ENCODE measurements at regions not wholly inside any gene's neighbourhood (a gene's known extent, or its start where the extent isn't known, plus 50 kb on each side); places are given as distances from the start of the nearest gene placed in this dataset.

DNA sequence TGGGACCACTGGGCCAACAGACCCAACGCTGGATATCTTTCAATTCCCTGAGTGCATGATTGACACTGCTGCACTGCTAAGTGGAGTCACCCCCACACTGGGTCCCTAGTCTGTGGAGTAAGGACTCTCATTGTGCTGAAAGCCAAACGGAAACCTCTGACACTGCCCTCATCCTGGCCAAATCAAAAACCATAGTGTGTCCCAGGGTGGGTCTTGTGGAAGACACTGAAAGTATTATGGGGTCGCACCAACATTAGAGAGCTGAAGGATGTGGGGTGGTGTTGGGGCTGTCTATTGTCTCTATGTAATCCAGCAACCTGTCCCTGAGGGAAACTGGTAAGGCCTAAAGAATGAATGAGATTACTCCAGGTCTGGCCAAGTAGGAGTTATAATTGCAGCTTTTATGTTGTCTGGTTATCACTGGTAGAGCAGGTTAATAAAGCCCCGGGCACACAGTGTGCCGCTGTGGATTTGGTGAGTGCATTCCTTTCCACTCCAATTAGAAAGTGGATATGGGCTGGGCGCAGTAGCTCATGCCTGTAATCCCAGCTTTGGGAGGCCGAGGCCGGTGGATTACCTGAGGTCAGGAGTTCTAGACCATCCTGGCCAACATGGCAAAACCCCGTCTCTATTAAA, 57.9 kb downstream of the HLA-A start:
- TF ChIP-seq, protein P1, sequence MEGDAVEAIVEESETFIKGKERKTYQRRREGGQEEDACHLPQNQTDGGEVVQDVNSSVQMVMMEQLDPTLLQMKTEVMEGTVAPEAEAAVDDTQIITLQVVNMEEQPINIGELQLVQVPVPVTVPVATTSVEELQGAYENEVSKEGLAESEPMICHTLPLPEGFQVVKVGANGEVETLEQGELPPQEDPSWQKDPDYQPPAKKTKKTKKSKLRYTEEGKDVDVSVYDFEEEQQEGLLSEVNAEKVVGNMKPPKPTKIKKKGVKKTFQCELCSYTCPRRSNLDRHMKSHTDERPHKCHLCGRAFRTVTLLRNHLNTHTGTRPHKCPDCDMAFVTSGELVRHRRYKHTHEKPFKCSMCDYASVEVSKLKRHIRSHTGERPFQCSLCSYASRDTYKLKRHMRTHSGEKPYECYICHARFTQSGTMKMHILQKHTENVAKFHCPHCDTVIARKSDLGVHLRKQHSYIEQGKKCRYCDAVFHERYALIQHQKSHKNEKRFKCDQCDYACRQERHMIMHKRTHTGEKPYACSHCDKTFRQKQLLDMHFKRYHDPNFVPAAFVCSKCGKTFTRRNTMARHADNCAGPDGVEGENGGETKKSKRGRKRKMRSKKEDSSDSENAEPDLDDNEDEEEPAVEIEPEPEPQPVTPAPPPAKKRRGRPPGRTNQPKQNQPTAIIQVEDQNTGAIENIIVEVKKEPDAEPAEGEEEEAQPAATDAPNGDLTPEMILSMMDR (IDR thresholded peaks at IDR 0.05 in 8 of 11, conservative IDR thresholded peaks at IDR 0.05 in 3 of 11) = no peak
- TF ChIP-seq POLR2A (IDR thresholded peaks at IDR 0.05) = no peak
